IMR-90 (cell line): ENCODE measurements at regions not wholly inside any gene's neighbourhood (a gene's known extent, or its start where the extent isn't known, plus 50 kb on each side); places are given as distances from the start of the nearest gene placed in this dataset.

Source experiments
- ATAC-seq: fragments of 200-7000 bp; cut with Tn5 transposase; 2 replicates; pipeline ENCODE4 v1.9.1; 2020; ENCODE audit warnings: low read depth, mild to moderate bottlenecking, moderate library complexity
- BruUV-seq: library from RNA; stranded (reverse); fragments of 400-500 nt; replicated peaks from 2 replicates; lab custom pipeline; 2021; lab: Mats Ljungman, UMichigan
- CTCF ChIA-PET: fragments of 300-600 bp; formaldehyde crosslinking; extraction: SDS; loops from one replicate; lab custom pipeline; 2021; ENCODE audit warnings: antibody characterized with exemption; lab: Yijun Ruan, JAX
- POLR2A ChIA-PET: fragments of 300-600 bp; sonication (Branson Sonifier 250); formaldehyde crosslinking; loops from one replicate; lab custom pipeline; 2022; ENCODE audit warnings: antibody characterized with exemption; ENCODE audit not compliant: unreplicated experiment; lab: Charles Lee
- DNase-seq: peaks from one replicate; pipeline ENCODE4 v3.0.0; 2013
- H2AFZ ChIP-seq: replicated peaks from 2 replicates; pipeline ENCODE3; 2013; ENCODE audit warnings: low read length, mild to moderate bottlenecking; ENCODE audit not compliant: poor library complexity
- H2AK5ac ChIP-seq: 2 replicates; pipeline ENCODE4 v1.6.1; 2013; ENCODE audit warnings: low read depth, low read length, inconsistent platforms
- H2AK9ac ChIP-seq: replicated peaks from 2 replicates; pipeline ENCODE3; 2013; ENCODE audit warnings: mild to moderate bottlenecking, low read depth, low read length, moderate library complexity; ENCODE audit not compliant: poor library complexity
- H2BK120ac ChIP-seq: 2 replicates; pipeline ENCODE4 v1.6.1; 2013; ENCODE audit warnings: low read depth, low read length, inconsistent platforms
- H2BK15ac ChIP-seq: 3 replicates; pipeline ENCODE4 v1.6.1; 2013; ENCODE audit warnings: low read depth, low read length, inconsistent platforms
- H2BK20ac ChIP-seq: 2 replicates; pipeline ENCODE4 v1.6.1; 2013; ENCODE audit warnings: low read depth, mild to moderate bottlenecking, inconsistent platforms, low read length, moderate library complexity
- H2BK5ac ChIP-seq: 2 replicates; pipeline ENCODE4 v1.6.1; 2013; ENCODE audit warnings: mild to moderate bottlenecking, low read depth, low read length, inconsistent platforms; ENCODE audit not compliant: poor library complexity, severe bottlenecking
- H3K14ac ChIP-seq: replicated peaks from 2 replicates; pipeline ENCODE4 v1.6.1; 2013; ENCODE audit warnings: low read depth, low read length, inconsistent platforms
- H3K18ac ChIP-seq: 2 replicates; pipeline ENCODE4 v1.6.1; 2013; ENCODE audit warnings: low read depth, low read length, control low read depth
- H3K23ac ChIP-seq: 2 replicates; pipeline ENCODE4 v1.6.1; 2013; ENCODE audit warnings: low read depth, low read length, inconsistent platforms
- H3K27ac ChIP-seq: 2 replicates; pipeline ENCODE4 v1.5.1; 2013; ENCODE audit warnings: mild to moderate bottlenecking, control low read depth, low read length; ENCODE audit not compliant: insufficient read depth
- H3K27me3 ChIP-seq: 2 replicates; pipeline ENCODE4 v1.6.1; 2013; ENCODE audit warnings: low read length; ENCODE audit not compliant: control insufficient read depth, insufficient read depth
- H3K36me3 ChIP-seq: 2 replicates; pipeline ENCODE4 v1.6.1; 2013; ENCODE audit warnings: low read length, mixed read lengths; ENCODE audit not compliant: control insufficient read depth, insufficient read depth
- H3K4ac ChIP-seq: 2 replicates; pipeline ENCODE4 v1.6.1; 2013; ENCODE audit warnings: low read depth, low read length, inconsistent platforms
- H3K4me1 ChIP-seq: 2 replicates; pipeline ENCODE4 v1.6.1; 2013; ENCODE audit warnings: low read length, mixed read lengths; ENCODE audit not compliant: control insufficient read depth, insufficient read depth
- H3K4me2 ChIP-seq: 2 replicates; pipeline ENCODE4 v1.6.1; 2013; ENCODE audit warnings: low read depth, mild to moderate bottlenecking, control low read depth, low read length, moderate library complexity
- H3K4me3 ChIP-seq: 2 replicates; pipeline ENCODE4 v1.5.1; 2013; ENCODE audit warnings: low read depth, mild to moderate bottlenecking, control low read depth, low read length, moderate library complexity; ENCODE audit not compliant: insufficient read depth
- H3K56ac ChIP-seq: 2 replicates; pipeline ENCODE4 v1.6.1; 2013; ENCODE audit warnings: low read length, inconsistent platforms; ENCODE audit not compliant: insufficient read depth; ENCODE audit errors: extremely low read depth
- H3K79me1 ChIP-seq, 2 experiments: 2 replicates each; pipeline ENCODE4 v1.6.1; 2013; ENCODE audit warnings: low read length in 2 of 2, inconsistent platforms in 1 of 2, low read depth in 1 of 2
- H3K9ac ChIP-seq: 2 replicates; pipeline ENCODE4 v1.6.1; 2013; ENCODE audit warnings: low read depth, low read length, control low read depth
- H3K9me1 ChIP-seq: 2 replicates; pipeline ENCODE4 v1.6.1; 2013; ENCODE audit warnings: low read length, inconsistent platforms; ENCODE audit not compliant: insufficient read depth
- H3K9me3 ChIP-seq: 2 replicates; pipeline ENCODE4 v1.6.1; 2013; ENCODE audit warnings: low read length; ENCODE audit not compliant: control insufficient read depth, insufficient read depth
- H4K20me1 ChIP-seq: 2 replicates; pipeline ENCODE4 v1.6.1; 2013; ENCODE audit warnings: low read length, inconsistent platforms; ENCODE audit not compliant: insufficient read depth
- H4K5ac ChIP-seq: 2 replicates; pipeline ENCODE4 v1.6.1; 2013; ENCODE audit warnings: mild to moderate bottlenecking, low read depth, low read length, control low read depth
- H4K8ac ChIP-seq, 2 experiments: 2 replicates each; pipeline ENCODE4 v1.6.1; 2013; ENCODE audit warnings: low read depth in 2 of 2, low read length in 2 of 2, control low read depth in 1 of 2, inconsistent platforms in 1 of 2
- H4K91ac ChIP-seq: 2 replicates; pipeline ENCODE4 v1.6.1; 2013; ENCODE audit warnings: low read depth, low read length, inconsistent platforms; ENCODE audit not compliant: insufficient read depth
- BHLHE40 ChIP-seq: fragments of 150-350 bp; IDR thresholded peaks from 2 replicates; pipeline ENCODE4 v1.6.1; 2016; ENCODE audit warnings: mild to moderate bottlenecking, low read depth, low read length
- CEBPB ChIP-seq: IDR thresholded peaks from 2 replicates; pipeline ENCODE4 v1.6.1; 2012; ENCODE audit warnings: low read depth, low read length, improper control_type of control experiment
- CHD1 ChIP-seq: IDR thresholded peaks from 2 replicates; pipeline ENCODE4 v1.6.1; 2012; ENCODE audit warnings: low read depth, low read length, improper control_type of control experiment
- FOS ChIP-seq: fragments of 150-350 bp; IDR thresholded peaks from 2 replicates; pipeline ENCODE4 v1.6.1; 2016; ENCODE audit warnings: low read depth, low read length
- MAFK ChIP-seq: IDR thresholded peaks from 2 replicates; pipeline ENCODE4 v1.6.1; 2012; ENCODE audit warnings: low read depth, low read length, improper control_type of control experiment
- MAZ ChIP-seq: IDR thresholded peaks from 2 replicates; pipeline ENCODE4 v1.6.1; 2012; ENCODE audit warnings: low read depth, mild to moderate bottlenecking, low read length, improper control_type of control experiment, moderate library complexity, borderline replicate concordance
- MXI1 ChIP-seq: IDR thresholded peaks from 2 replicates; pipeline ENCODE4 v1.6.1; 2012; ENCODE audit warnings: low read depth, mild to moderate bottlenecking, low read length, moderate library complexity, borderline replicate concordance
- NFE2L2 ChIP-seq: fragments of 150-350 bp; IDR thresholded peaks from 2 replicates; pipeline ENCODE4 v1.6.1; 2016; ENCODE audit warnings: low read depth, mild to moderate bottlenecking, low read length
- RAD21 ChIP-seq: IDR thresholded peaks from 2 replicates; pipeline ENCODE4 v1.6.1; 2012; ENCODE audit warnings: low read length, improper control_type of control experiment
- RCOR1 ChIP-seq: IDR thresholded peaks from 2 replicates; pipeline ENCODE4 v1.6.1; 2012; ENCODE audit warnings: mild to moderate bottlenecking, low read length, improper control_type of control experiment; ENCODE audit not compliant: insufficient replicate concordance
- RFX5 ChIP-seq: IDR thresholded peaks from 2 replicates; pipeline ENCODE4 v1.8.0; 2012; ENCODE audit warnings: low read depth, mild to moderate bottlenecking, low read length, moderate library complexity
- SMC3 ChIP-seq: fragments of 150-350 bp; IDR thresholded peaks from 2 replicates; pipeline ENCODE4 v1.6.1; 2016; ENCODE audit warnings: low read depth, mild to moderate bottlenecking, antibody characterized with exemption, low read length, moderate library complexity
- dilution Hi-C: fragments of 300-500 bp; cut with HindIII; formaldehyde crosslinking; loops from one replicate; pipeline ENCODE4 v1.14.3; 2018; ENCODE audit warnings: low sequenced_read_pairs; ENCODE audit not compliant: unreplicated experiment
- in situ Hi-C: fragments of 300-500 bp; cut with MboI; formaldehyde crosslinking; loops from 3 replicates; pipeline ENCODE4 v1.14.3; 2019; ENCODE audit warnings: low sequenced_read_pairs, inconsistent platforms, mixed read lengths
- intact Hi-C: fragments of 100-400 bp; cut with micrococcal nuclease; formaldehyde crosslinking; loops from 2 replicates; pipeline ENCODE4 v1.10.0; 2022
- TF ChIP-seq, protein P1 (sequence below): conservative IDR thresholded peaks from 2 replicates; pipeline ENCODE4 v1.5.1; 2012; ENCODE audit warnings: mild to moderate bottlenecking, low read depth, low read length, improper control_type of control experiment
- TF ChIP-seq, protein P2 (sequence below): fragments of 150-350 bp; IDR thresholded peaks from 2 replicates; pipeline ENCODE4 v1.6.1; 2016; ENCODE audit warnings: low read depth, mild to moderate bottlenecking, low read length, moderate library complexity, borderline replicate concordance
- TF ChIP-seq, protein P3 (sequence below): fragments of 150-350 bp; IDR thresholded peaks from 2 replicates; pipeline ENCODE4 v1.6.1; 2017; ENCODE audit warnings: mild to moderate bottlenecking, antibody characterized with exemption, low read length, low read depth

DNA sequence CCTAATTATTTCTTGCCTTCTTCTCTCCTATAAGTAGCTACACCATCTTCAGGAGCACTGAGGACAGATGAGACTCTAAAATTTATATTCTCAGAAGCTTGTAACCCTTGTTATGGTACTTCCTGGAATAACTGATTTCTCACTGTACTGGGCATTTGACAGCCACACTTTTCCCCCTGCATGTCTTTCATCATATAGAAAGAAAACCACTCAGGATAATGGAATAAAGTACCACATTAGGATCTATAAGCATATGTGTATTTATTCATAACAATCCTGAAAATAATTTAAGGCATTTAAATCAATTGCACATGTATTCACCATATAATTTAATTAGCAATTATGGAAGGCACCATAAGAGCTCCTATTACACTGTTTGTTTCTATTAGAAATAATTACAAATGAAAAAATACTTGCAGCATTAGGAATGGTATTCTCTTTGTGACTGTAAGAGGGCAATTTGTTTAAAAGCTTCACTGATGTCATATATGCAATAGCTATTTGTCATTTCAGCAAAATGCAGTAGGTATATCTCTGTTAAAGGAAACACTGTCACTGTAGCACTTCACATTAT lies 216.9 kb upstream of the FSHR start:
- Histone ChIP-seq H3K4me3 (no peak overlapping the region), H3K27ac (no peak overlapping the region), H3K4ac (no peak overlapping the region), H2BK20ac (no peak overlapping the region), H4K91ac (no peak overlapping the region), H3K27me3 (no peaks in the 10 kb centered on the region), H2AK5ac (no peak overlapping the region), H4K8ac (no peak overlapping the region), H3K9me3 (peaks cover 8% of the 10 kb centered on the region), H2AK9ac (no peak overlapping the region), H3K4me1 (no peaks in the 10 kb centered on the region), H3K9me1 (no peaks in the 10 kb centered on the region), H4K5ac (no peak overlapping the region), H3K56ac (no peak overlapping the region), H4K20me1 (no peaks in the 10 kb centered on the region), H3K18ac (no peak overlapping the region), H2AFZ (no peak overlapping the region), H2BK5ac (no peak overlapping the region), H3K9ac (no peak overlapping the region), H3K36me3 (no peaks in the 10 kb centered on the region), H3K23ac (no peak overlapping the region), H2BK120ac (no peak overlapping the region), H3K79me1 (no peaks in the 10 kb centered on the region), H3K14ac (no peak overlapping the region), H3K4me2 (no peak overlapping the region), H2BK15ac (no peak overlapping the region)
- intact Hi-C loops (no loop called here), dilution Hi-C loops (no loop called here), in situ Hi-C loops (no loop called here)
- TF ChIP-seq, protein P1, sequence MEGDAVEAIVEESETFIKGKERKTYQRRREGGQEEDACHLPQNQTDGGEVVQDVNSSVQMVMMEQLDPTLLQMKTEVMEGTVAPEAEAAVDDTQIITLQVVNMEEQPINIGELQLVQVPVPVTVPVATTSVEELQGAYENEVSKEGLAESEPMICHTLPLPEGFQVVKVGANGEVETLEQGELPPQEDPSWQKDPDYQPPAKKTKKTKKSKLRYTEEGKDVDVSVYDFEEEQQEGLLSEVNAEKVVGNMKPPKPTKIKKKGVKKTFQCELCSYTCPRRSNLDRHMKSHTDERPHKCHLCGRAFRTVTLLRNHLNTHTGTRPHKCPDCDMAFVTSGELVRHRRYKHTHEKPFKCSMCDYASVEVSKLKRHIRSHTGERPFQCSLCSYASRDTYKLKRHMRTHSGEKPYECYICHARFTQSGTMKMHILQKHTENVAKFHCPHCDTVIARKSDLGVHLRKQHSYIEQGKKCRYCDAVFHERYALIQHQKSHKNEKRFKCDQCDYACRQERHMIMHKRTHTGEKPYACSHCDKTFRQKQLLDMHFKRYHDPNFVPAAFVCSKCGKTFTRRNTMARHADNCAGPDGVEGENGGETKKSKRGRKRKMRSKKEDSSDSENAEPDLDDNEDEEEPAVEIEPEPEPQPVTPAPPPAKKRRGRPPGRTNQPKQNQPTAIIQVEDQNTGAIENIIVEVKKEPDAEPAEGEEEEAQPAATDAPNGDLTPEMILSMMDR: no peak
- TF ChIP-seq, protein P2, sequence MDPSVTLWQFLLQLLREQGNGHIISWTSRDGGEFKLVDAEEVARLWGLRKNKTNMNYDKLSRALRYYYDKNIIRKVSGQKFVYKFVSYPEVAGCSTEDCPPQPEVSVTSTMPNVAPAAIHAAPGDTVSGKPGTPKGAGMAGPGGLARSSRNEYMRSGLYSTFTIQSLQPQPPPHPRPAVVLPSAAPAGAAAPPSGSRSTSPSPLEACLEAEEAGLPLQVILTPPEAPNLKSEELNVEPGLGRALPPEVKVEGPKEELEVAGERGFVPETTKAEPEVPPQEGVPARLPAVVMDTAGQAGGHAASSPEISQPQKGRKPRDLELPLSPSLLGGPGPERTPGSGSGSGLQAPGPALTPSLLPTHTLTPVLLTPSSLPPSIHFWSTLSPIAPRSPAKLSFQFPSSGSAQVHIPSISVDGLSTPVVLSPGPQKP: no peak
- TF ChIP-seq SMC3: no peak
- TF ChIP-seq NFE2L2: no peak
- no peak for TF ChIP-seq CEBPB
- TF ChIP-seq RCOR1: no peak
- TF ChIP-seq MAZ: no peak
- TF ChIP-seq RAD21: no peak
- TF ChIP-seq, protein P3, sequence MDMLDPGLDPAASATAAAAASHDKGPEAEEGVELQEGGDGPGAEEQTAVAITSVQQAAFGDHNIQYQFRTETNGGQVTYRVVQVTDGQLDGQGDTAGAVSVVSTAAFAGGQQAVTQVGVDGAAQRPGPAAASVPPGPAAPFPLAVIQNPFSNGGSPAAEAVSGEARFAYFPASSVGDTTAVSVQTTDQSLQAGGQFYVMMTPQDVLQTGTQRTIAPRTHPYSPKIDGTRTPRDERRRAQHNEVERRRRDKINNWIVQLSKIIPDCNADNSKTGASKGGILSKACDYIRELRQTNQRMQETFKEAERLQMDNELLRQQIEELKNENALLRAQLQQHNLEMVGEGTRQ: no peak
- no peak for TF ChIP-seq FOS
- TF ChIP-seq MAFK: no peak
- no peak for TF ChIP-seq CHD1
- TF ChIP-seq BHLHE40: no peak
- TF ChIP-seq RFX5: no peak
- no peak for TF ChIP-seq MXI1
- no TSS peak for BruUV-seq
- ChIA-PET POLR2A (no interaction called here), CTCF (no interaction called here)
- DNase-seq (no peak), ATAC-seq (no peak)
